HUES6 (cell line): ENCODE measurements at regions not wholly inside any gene's neighbourhood (a gene's known extent, or its start where the extent isn't known, plus 50 kb on each side); places are given as distances from the start of the nearest gene placed in this dataset.
"Not testable (repeated sequence)": the region's sequence is repeated elsewhere in the genome, so short reads cannot be mapped to it uniquely, and the experiment has no call there.

Experiments used
- H3K27ac ChIP-seq: 2 replicates; pipeline ENCODE4 v1.7.0; 2013; ENCODE audit warnings: low read depth, mild to moderate bottlenecking, low read length, inconsistent platforms
- H3K27me3 ChIP-seq: 2 replicates; pipeline ENCODE4 v1.6.1; 2013; ENCODE audit warnings: low read length; ENCODE audit not compliant: control insufficient read depth, insufficient read depth
- H3K36me3 ChIP-seq: 2 replicates; pipeline ENCODE4 v1.6.1; 2013; ENCODE audit warnings: low read length; ENCODE audit not compliant: control insufficient read depth, insufficient read depth
- H3K4me1 ChIP-seq: 2 replicates; pipeline ENCODE4 v1.6.1; 2013; ENCODE audit warnings: low read length; ENCODE audit not compliant: control insufficient read depth, insufficient read depth
- H3K4me3 ChIP-seq: 2 replicates; pipeline ENCODE4 v1.5.1; 2013; ENCODE audit warnings: low read depth, low read length
- H3K9ac ChIP-seq: one replicate; pipeline ENCODE4 v1.6.1; 2013; ENCODE audit warnings: mild to moderate bottlenecking, low read length
- H3K9me3 ChIP-seq: 2 replicates; pipeline ENCODE4 v1.6.1; 2013; ENCODE audit warnings: low read depth, low read length; ENCODE audit not compliant: control insufficient read depth, insufficient read depth

- not testable (repeated sequence) for H3K9me3 ChIP-seq, H3K27me3 ChIP-seq, H3K4me1 ChIP-seq
Measured at GRCh38 chr5:91448079-91448478, 65.0 kb upstream of the ARRDC3 start.

GRCh38 chr5:91446880-91447279 is 63.8 kb upstream of the ARRDC3 start:
- H3K27me3 ChIP-seq, H3K9me3 ChIP-seq, H3K36me3 ChIP-seq, H3K4me1 ChIP-seq, H3K9ac ChIP-seq, H3K27ac ChIP-seq, H3K4me3 ChIP-seq: not testable (repeated sequence)

More at GRCh38 chr5:91448079-91448478, 65.0 kb upstream of the ARRDC3 start:
- H3K9ac ChIP-seq, H3K4me3 ChIP-seq, H3K27ac ChIP-seq, H3K36me3 ChIP-seq: not testable (repeated sequence)

GRCh38 chr5:91443761-91444467 is 60.8 kb upstream of the ARRDC3 start:
- no peak overlapping the region for H3K9ac ChIP-seq
- H3K27me3 ChIP-seq, result no peaks in the 10 kb centered on the region
- H3K36me3 ChIP-seq, result no peaks in the 10 kb centered on the region
- H3K4me3 ChIP-seq, result no peak overlapping the region
- no peak overlapping the region for H3K27ac ChIP-seq
- H3K4me1 ChIP-seq, result peaks cover 5% of the 10 kb centered on the region; the same call in 1 of the 2 replicates
- no peaks in the 10 kb centered on the region for H3K9me3 ChIP-seq

- H3K4me3 ChIP-seq, result no peak overlapping the region
- peaks cover 5% of the 10 kb centered on the region; the same call in 1 of the 2 replicates for H3K4me1 ChIP-seq
- H3K27me3 ChIP-seq, result no peaks in the 10 kb centered on the region
- no peaks in the 10 kb centered on the region for H3K36me3 ChIP-seq
- H3K9ac ChIP-seq, result no peak overlapping the region
- H3K27ac ChIP-seq, result no peak overlapping the region
- no peaks in the 10 kb centered on the region for H3K9me3 ChIP-seq
Measured at GRCh38 chr5:91443023-91443422, 59.9 kb upstream of the ARRDC3 start.

- no peaks in the 10 kb centered on the region for H3K27me3 ChIP-seq
- no peaks in the 10 kb centered on the region for H3K36me3 ChIP-seq
- no peak overlapping the region for H3K27ac ChIP-seq
- H3K4me3 ChIP-seq, result no peak overlapping the region
- no peaks in the 10 kb centered on the region for H3K9me3 ChIP-seq
- peaks cover 5% of the 10 kb centered on the region; the same call in 1 of the 2 replicates for H3K4me1 ChIP-seq
- H3K9ac ChIP-seq, result no peak overlapping the region
Measured at GRCh38 chr5:91441082-91441481, 58.0 kb upstream of the ARRDC3 start.

GRCh38 chr5:91438871-91439270 is 55.8 kb upstream of the ARRDC3 start:
- Histone ChIP-seq H3K9ac (no peak overlapping the region), H3K27ac (no peak overlapping the region), H3K4me3 (no peak overlapping the region), H3K9me3 (no peaks in the 10 kb centered on the region), H3K4me1 (peaks cover 9% of the 10 kb centered on the region; the same call in 1 of the 2 replicates), H3K27me3 (no peaks in the 10 kb centered on the region), H3K36me3 (no peaks in the 10 kb centered on the region)

- Histone ChIP-seq H3K9me3 (no peaks in the 10 kb centered on the region), H3K4me1 (peaks cover 10% of the 10 kb centered on the region; the same call in 1 of the 2 replicates), H3K27ac (no peak overlapping the region), H3K9ac (no peak overlapping the region), H3K27me3 (no peaks in the 10 kb centered on the region), H3K4me3 (no peak overlapping the region), H3K36me3 (no peaks in the 10 kb centered on the region)
Measured at GRCh38 chr5:91436241-91436640, 53.1 kb upstream of the ARRDC3 start.

- Histone ChIP-seq H3K4me3 (no peak overlapping the region), H3K9me3 (no peaks in the 10 kb centered on the region), H3K27ac (no peak overlapping the region), H3K9ac (no peak overlapping the region), H3K27me3 (no peaks in the 10 kb centered on the region), H3K4me1 (peaks cover 10% of the 10 kb centered on the region; the same call in 1 of the 2 replicates), H3K36me3 (no peaks in the 10 kb centered on the region)
Measured at GRCh38 chr5:91434348-91434747, 51.2 kb upstream of the ARRDC3 start.

GRCh38 chr5:91433861-91434260 is 50.7 kb upstream of the ARRDC3 start:
- Histone ChIP-seq H3K9me3 (peaks cover 3% of the 10 kb centered on the region), H3K36me3 (no peaks in the 10 kb centered on the region), H3K27me3 (no peaks in the 10 kb centered on the region), H3K27ac (no peak overlapping the region), H3K9ac (no peak overlapping the region), H3K4me3 (no peak overlapping the region), H3K4me1 (peaks cover 10% of the 10 kb centered on the region; the same call in 1 of the 2 replicates)
